NK-92 treated with Interleukin-12 subunit alpha and Interleukin-12 subunit beta, amount 100 ng/mL, for 24 hours (cell line): ENCODE measurements at regions not wholly inside any gene's neighbourhood (a gene's known extent, or its start where the extent isn't known, plus 50 kb on each side); places are given as distances from the start of the nearest gene placed in this dataset.

Experiments
- DNase-seq: peaks from one replicate; lab custom pipeline; 2025; lab: John Stamatoyannopoulos, UW

- DNase-seq: no peak
These were observed 93.9 kb upstream of the MEF2C start for GRCh38 chr5:88976914-88977313.

GRCh38 chr5:88967633-88968585 lies 84.9 kb upstream of the MEF2C start:
- no peak for DNase-seq

GRCh38 chr5:88964831-88965230 lies 81.8 kb upstream of the MEF2C start:
- DNase-seq: no peak

- DNase-seq: no peak
These were observed 74.0 kb upstream of the MEF2C start for GRCh38 chr5:88957013-88957412.

- no peak for DNase-seq
These were observed 73.4 kb upstream of the MEF2C start for GRCh38 chr5:88956416-88956815.

DNA sequence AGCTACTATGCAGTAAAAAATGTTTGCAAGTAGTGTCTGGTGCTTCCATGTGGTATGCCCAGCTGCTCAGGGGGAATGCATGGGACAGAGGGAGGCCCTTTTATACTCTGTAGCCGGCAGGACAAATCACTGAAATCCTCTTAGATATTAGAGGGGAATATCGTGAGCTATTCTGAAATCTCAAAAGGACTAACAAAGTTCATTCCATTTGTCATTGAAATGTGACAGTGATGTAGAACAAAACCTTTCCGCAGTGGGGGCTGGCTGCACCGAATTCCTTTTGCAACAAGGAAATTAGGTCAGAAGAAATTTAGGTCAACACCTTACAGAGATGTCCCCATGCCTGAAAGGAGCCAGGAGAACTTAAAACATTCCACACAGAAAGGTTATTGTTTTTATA lies 72.4 kb upstream of the MEF2C start:
- DNase-seq: no peak

DNA sequence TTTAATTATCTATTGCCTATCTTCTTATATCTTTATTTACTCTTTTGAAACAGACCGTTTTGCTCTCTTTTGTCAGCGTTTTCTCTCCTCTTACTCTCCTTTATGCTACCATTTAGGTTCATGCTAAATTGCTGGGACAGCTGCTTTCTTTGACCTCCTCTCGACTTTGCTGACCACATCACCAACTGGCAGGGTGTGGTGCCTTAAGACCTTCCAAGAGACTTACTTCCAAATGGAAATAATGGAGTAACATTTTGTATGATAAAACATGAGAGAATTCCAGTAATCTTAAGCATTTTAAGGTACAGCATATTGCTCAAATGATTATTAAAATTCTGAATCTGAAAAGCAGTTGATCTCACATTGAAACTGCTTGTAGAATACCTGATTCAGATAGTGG lies 71.5 kb upstream of the MEF2C start:
- no peak for DNase-seq

GRCh38 chr5:88952996-88953643 lies 70.1 kb upstream of the MEF2C start:
- DNase-seq: no peak

- DNase-seq: no peak
These were observed 69.4 kb upstream of the MEF2C start for GRCh38 chr5:88952344-88952743.

GRCh38 chr5:88951457-88951856 lies 68.5 kb upstream of the MEF2C start:
- no peak for DNase-seq

DNA sequence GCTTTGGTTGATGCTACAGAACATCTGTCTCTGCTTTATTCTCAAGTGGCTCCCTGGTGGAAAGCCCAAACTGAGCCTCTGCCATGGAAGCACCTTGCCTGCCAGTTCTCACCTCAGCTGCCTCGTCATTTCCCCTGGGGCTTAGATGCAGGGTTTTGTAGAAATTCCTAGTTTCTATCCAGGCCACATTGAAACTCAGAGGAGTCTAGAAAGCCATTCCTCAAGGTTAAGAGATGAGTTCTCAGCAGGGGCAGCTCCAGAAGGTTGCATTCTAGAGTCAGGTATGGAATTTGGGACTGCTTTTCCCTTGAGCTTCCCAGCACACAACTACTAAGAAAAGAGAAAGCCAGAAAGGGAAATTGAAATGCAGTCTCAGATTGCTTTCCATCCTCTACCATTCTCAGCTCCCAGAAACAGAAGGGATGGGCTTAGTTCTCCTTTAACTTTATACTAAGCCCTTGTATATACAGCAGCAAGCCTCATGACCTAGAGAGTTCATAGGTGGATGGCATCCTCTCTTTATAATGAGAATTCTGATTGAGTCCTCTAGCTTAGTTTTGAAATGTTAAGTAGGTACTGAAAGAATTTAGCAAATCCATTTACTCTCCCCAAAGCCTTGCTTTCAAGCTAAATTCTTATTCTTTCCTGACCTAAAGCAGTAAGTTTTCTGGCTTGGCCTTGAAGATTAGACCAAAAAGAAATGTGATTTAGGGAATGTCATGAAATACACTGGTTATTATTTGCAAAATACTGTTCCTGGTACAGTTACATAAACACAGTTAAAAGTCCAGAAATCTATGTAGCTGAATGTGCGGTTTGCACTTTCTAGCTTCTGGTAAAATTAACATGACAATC lies 66.0 kb upstream of the MEF2C start:
- no peak for DNase-seq

DNA sequence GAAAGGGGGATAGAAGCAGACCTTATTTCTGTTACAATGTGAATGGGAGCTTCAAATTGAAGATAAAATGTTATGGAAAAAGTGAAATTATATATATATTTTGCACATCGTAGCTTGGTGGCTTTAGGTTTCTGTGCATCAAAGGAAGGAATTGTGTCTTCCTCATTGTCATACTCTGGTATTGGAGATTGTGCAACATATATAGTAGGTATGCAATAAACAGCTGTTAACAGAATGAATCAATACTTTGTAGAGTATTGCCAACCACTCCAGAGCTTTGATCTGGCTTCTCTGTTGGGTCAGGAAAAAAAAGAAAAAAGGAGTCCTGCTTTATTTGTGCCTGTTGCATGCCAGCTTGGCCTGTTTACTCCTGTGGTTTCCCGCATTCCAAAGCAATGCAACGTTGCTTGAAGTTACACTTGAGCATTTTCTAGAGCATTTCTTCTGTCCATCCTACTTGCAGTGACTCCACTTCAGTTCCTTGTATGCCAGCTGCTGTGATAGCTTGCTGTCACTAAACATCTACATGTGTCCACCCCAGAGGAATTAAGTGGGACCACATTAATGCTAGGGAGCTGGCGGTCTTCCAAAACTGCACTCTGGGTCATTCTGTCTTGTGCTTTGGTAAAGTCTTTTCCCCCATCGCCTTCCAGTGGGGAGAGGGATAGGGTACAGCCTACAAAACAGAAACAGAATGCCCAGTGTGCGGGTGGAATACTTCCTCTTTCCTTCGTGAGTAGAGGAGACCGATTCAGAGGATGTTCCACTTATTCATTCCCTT lies 62.0 kb upstream of the MEF2C start:
- no peak for DNase-seq

DNA sequence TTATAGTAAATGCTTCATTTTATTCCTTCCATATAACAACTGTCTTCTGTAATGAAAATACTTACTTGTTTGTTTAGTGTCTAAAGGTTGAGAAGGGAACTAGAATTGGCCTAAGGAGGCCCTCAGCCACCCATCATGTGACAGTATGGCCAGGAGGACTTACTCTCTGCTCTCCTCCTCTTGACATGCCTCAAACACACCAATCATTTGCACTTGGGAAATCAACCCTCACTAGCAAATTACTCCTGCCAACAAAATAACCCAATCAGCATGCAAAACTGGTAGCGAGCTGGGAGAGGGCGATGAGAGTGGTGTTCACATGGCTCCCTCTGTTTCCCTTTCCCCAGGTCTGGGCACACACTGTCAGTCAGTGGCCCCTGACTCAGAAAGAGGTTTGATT lies 58.6 kb upstream of the MEF2C start:
- no peak for DNase-seq

DNA sequence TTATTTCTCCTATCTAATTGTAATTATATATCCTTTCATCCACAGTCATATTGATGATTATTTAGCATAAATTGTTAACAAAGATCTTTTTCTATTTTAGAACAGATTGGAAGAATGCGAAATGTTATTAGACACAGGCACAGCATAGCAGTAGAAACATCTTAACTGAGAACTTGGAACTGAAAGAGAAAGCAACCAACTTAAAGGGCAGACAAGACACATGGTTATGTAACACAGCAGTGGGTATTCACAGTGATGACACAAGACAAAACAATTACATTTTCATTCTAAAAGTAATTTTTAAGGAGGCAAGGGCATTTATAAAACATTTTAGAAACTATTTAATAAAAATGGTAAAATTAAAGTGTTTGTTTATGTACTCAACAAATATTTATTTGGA lies 57.7 kb upstream of the MEF2C start:
- DNase-seq: no peak

GRCh38 chr5:88939300-88939699 lies 56.3 kb upstream of the MEF2C start:
- no peak for DNase-seq

GRCh38 chr5:88938488-88938887 lies 55.5 kb upstream of the MEF2C start:
- DNase-seq: no peak

GRCh38 chr5:88937406-88937805 lies 54.4 kb upstream of the MEF2C start:
- no peak for DNase-seq

DNA sequence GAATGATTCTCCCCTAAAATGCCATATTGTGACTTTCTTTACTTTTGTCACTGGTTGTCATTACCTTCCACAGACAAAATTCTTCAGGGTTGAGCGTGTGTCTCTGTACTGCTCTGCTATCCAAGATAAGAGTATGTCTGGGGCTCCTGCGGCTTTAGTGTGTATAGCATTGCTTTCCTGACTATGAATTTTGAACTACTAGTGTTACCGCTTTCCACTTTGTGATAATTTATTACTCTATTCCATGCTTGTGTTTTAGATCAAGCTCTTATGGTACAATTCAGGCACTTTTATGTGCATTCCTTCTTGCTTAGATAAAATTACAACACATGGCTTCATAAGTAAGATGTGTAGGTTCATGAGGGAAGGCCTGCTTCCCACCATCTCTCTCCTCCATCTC lies 51.5 kb upstream of the MEF2C start:
- DNase-seq: no peak
